GM12892 (cell line): ENCODE measurements at regions not wholly inside any gene's neighbourhood (a gene's known extent, or its start where the extent isn't known, plus 50 kb on each side); places are given as distances from the start of the nearest gene placed in this dataset.

Source experiments
- DNase-seq: peaks from one replicate; pipeline ENCODE4 v3.0.0; 2011; ENCODE audit not compliant: insufficient read length
- FAIRE-seq: peaks from 2 replicates; lab custom pipeline; 2011; peaks lifted over from hg19 to GRCh38; lab: Jason Lieb, UNC
- POLR2A ChIP-seq: IDR thresholded peaks from 2 replicates; pipeline ENCODE4 v1.6.1; 2011; ENCODE audit warnings: low read depth, low read length, control low read depth
- POLR2AphosphoS5 ChIP-seq: IDR thresholded peaks from 2 replicates; pipeline ENCODE4 v1.6.1; 2011; ENCODE audit warnings: low read depth, low read length, control low read depth
- TAF1 ChIP-seq: IDR thresholded peaks from 2 replicates; pipeline ENCODE4 v1.6.1; 2011; ENCODE audit warnings: low read depth, mild to moderate bottlenecking, control low read depth, low read length, borderline replicate concordance

GRCh38 chr10:78964274-78964951 is 104.4 kb upstream of the ZMIZ1 start:
- FAIRE-seq = no peak
- DNase-seq = no peak
- TF ChIP-seq POLR2A (no peak), POLR2AphosphoS5 (no peak), TAF1 (no peak)

- TF ChIP-seq POLR2A (no peak), TAF1 (no peak), POLR2AphosphoS5 (no peak)
- no peak for DNase-seq
- FAIRE-seq = no peak
Observed at GRCh38 chr10:78964952-78965633, 103.7 kb upstream of the ZMIZ1 start.

GRCh38 chr10:78966182-78966787 is 102.5 kb upstream of the ZMIZ1 start:
- no peak for FAIRE-seq
- no peak for TF ChIP-seq TAF1
- TF ChIP-seq POLR2A = no peak
- TF ChIP-seq POLR2AphosphoS5 = no peak
- no peak for DNase-seq

- TF ChIP-seq TAF1 = no peak
- TF ChIP-seq POLR2A = no peak
- no peak for TF ChIP-seq POLR2AphosphoS5
- no peak for DNase-seq
- no peak for FAIRE-seq
Observed at GRCh38 chr10:78966844-78967488, 101.8 kb upstream of the ZMIZ1 start.

GRCh38 chr10:78968300-78968942 is 100.3 kb upstream of the ZMIZ1 start:
- FAIRE-seq (no peak), DNase-seq (no peak)
- no peak for TF ChIP-seq POLR2AphosphoS5
- no peak for TF ChIP-seq TAF1
- no peak for TF ChIP-seq POLR2A

- DNase-seq (no peak), FAIRE-seq (no peak)
- TF ChIP-seq POLR2A = no peak
- TF ChIP-seq POLR2AphosphoS5 = no peak
- TF ChIP-seq TAF1 = no peak
Observed at GRCh38 chr10:78968943-78969342, 99.8 kb upstream of the ZMIZ1 start.

GRCh38 chr10:78969719-78970118 is 99.0 kb upstream of the ZMIZ1 start:
- FAIRE-seq (no peak), DNase-seq (no peak)
- TF ChIP-seq POLR2A = no peak
- TF ChIP-seq POLR2AphosphoS5 = no peak
- no peak for TF ChIP-seq TAF1

- TF ChIP-seq POLR2AphosphoS5 (no peak), TAF1 (no peak), POLR2A (no peak)
- no peak for DNase-seq
- FAIRE-seq = no peak
Observed at GRCh38 chr10:78970261-78970660, 98.5 kb upstream of the ZMIZ1 start.

GRCh38 chr10:78971094-78971682 is 97.6 kb upstream of the ZMIZ1 start:
- FAIRE-seq = no peak
- DNase-seq = no peak
- no peak for TF ChIP-seq TAF1
- no peak for TF ChIP-seq POLR2AphosphoS5
- no peak for TF ChIP-seq POLR2A

GRCh38 chr10:78972160-78972946 is 96.4 kb upstream of the ZMIZ1 start:
- no peak for TF ChIP-seq POLR2AphosphoS5
- TF ChIP-seq POLR2A = no peak
- TF ChIP-seq TAF1 = no peak
- FAIRE-seq = no peak
- DNase-seq = no peak
